SK-N-SH (cell line): ENCODE measurements at regions not wholly inside any gene's neighbourhood (a gene's known extent, or its start where the extent isn't known, plus 50 kb on each side); places are given as distances from the start of the nearest gene placed in this dataset.

Experiments used
- CTCF ChIA-PET: fragments of 300-600, 350-600 bp; formaldehyde crosslinking; extraction: SDS; loops from one replicate; lab custom pipeline; 2021; lab: Yijun Ruan, JAX
- POLR2A ChIA-PET: fragments of 350-600 bp; sonication (Branson Sonifier 250); formaldehyde crosslinking; extraction: SDS; loops from one replicate; lab custom pipeline; 2020; ENCODE audit warnings: antibody characterized with exemption, inconsistent platforms; lab: Yijun Ruan, JAX
- DNase-seq: peaks from one replicate; pipeline ENCODE4 v3.0.0; 2012
- H2AFZ ChIP-seq: fragments of 200-600 bp; sonication (generic); 2 replicates; pipeline ENCODE4 v1.8.1; 2016; ENCODE audit warnings: antibody characterized with exemption, mild to moderate bottlenecking, low read depth
- H3F3A ChIP-seq: fragments of 200-600 bp; sonication (generic); replicated peaks from 2 replicates; pipeline ENCODE3; 2016; ENCODE audit warnings: antibody characterized with exemption, mild to moderate bottlenecking; ENCODE audit not compliant: insufficient read depth
- H3K27ac ChIP-seq, 2 experiments: fragments of 200-500 bp in 1 of 2; fragments of 200-600 bp in 1 of 2; sonication (Bioruptor generic) in 1 of 2; sonication (generic), shearing (Covaris generic) in 1 of 2; 2 replicates each; pipeline versions ENCODE4 v1.5.1 to v1.6.1; 2014 to 2016; ENCODE audit warnings: low read depth in 2 of 2, inconsistent platforms in 1 of 2, low read length in 1 of 2, mild to moderate bottlenecking in 1 of 2, mixed read lengths in 1 of 2
- H3K27me3 ChIP-seq: fragments of 200-600 bp; sonication (generic), shearing (Covaris generic); 2 replicates; pipeline ENCODE4 v1.6.1; 2016; ENCODE audit warnings: mixed run types; ENCODE audit not compliant: insufficient read depth
- H3K36me3 ChIP-seq, 2 experiments: fragments of 200-500 bp in 1 of 2; fragments of 200-600 bp in 1 of 2; sonication (Bioruptor generic) in 1 of 2; sonication (generic) in 1 of 2; replicated peaks in 1 of 2; 2 replicates each; pipeline versions ENCODE3 to v1.5.1; 2014 to 2016; ENCODE audit warnings: low read length in 1 of 2, mild to moderate bottlenecking in 1 of 2; ENCODE audit not compliant: insufficient read depth in 2 of 2, control insufficient read depth in 1 of 2
- H3K4me1 ChIP-seq, 2 experiments: fragments of 200-500 bp in 1 of 2; fragments of 200-600 bp in 1 of 2; sonication (Bioruptor generic) in 1 of 2; sonication (generic), shearing (Covaris generic) in 1 of 2; 2 replicates each; pipeline versions ENCODE4 v1.5.1 to v1.6.1; 2014 to 2016; ENCODE audit warnings: low read depth in 1 of 2, low read length in 1 of 2, mixed run types in 1 of 2; ENCODE audit not compliant: insufficient read depth in 2 of 2, control insufficient read depth in 1 of 2
- H3K4me2 ChIP-seq: fragments of 200-600 bp; sonication (generic), shearing (Covaris generic); 2 replicates; pipeline ENCODE4 v1.6.1; 2017; ENCODE audit warnings: mixed run types
- H3K4me3 ChIP-seq, 2 experiments: fragments of 200-500 bp in 1 of 2; fragments of 200-600 bp in 1 of 2; sonication (Bioruptor generic) in 1 of 2; sonication (generic), shearing (Covaris generic) in 1 of 2; 2 replicates each; pipeline versions ENCODE4 v1.5.1 to v1.8.1; 2014 to 2016; ENCODE audit warnings: low read depth in 2 of 2, inconsistent platforms in 1 of 2, low read length in 1 of 2, mild to moderate bottlenecking in 1 of 2, mixed read lengths in 1 of 2, moderate library complexity in 1 of 2
- H3K79me2 ChIP-seq: fragments of 200-600 bp; sonication (generic); 2 replicates; pipeline ENCODE4 v1.8.1; 2017; ENCODE audit warnings: mild to moderate bottlenecking; ENCODE audit not compliant: insufficient read depth
- H3K9ac ChIP-seq: fragments of 200-600 bp; sonication (generic); 2 replicates; pipeline ENCODE4 v1.6.1; 2017; ENCODE audit warnings: mixed run types
- H3K9me2 ChIP-seq: fragments of 200-600 bp; sonication (generic); 2 replicates; pipeline ENCODE4 v1.6.1; 2017; ENCODE audit warnings: mixed run types
- H3K9me3 ChIP-seq: fragments of 200-600 bp; sonication (generic); 2 replicates; pipeline ENCODE4 v1.6.1; 2017; ENCODE audit warnings: mixed run types, mild to moderate bottlenecking, moderate library complexity
- H4K20me1 ChIP-seq: fragments of 200-600 bp; sonication (generic); 2 replicates; pipeline ENCODE4 v1.6.1; 2017; ENCODE audit warnings: mild to moderate bottlenecking, mixed run types; ENCODE audit not compliant: insufficient read depth
- CHD2 ChIP-seq: fragments of 150-350 bp; IDR thresholded peaks from 2 replicates; pipeline ENCODE4 v1.6.1; 2018; ENCODE audit warnings: low read length; ENCODE audit not compliant: partially characterized antibody
- EP300 ChIP-seq, 2 experiments: IDR thresholded peaks; 2 replicates each; pipeline versions ENCODE4 v1.4.0 to v1.6.1; 2012; ENCODE audit warnings: borderline replicate concordance in 1 of 2, low read depth in 1 of 2, low read length in 1 of 2
- FOSL2 ChIP-seq: IDR thresholded peaks from 2 replicates; pipeline ENCODE4 v1.4.0; 2012; ENCODE audit warnings: low read depth, mild to moderate bottlenecking, moderate library complexity, borderline replicate concordance
- FOXM1 ChIP-seq: IDR thresholded peaks from 2 replicates; pipeline ENCODE4 v1.4.0; 2012; ENCODE audit warnings: low read depth, mild to moderate bottlenecking
- JUND ChIP-seq: IDR thresholded peaks from 2 replicates; pipeline ENCODE4 v1.4.0; 2012
- MXI1 ChIP-seq: IDR thresholded peaks from 2 replicates; pipeline ENCODE4 v1.6.1; 2012; ENCODE audit warnings: mild to moderate bottlenecking, low read depth, low read length, improper control_type of control experiment
- NFIC ChIP-seq: IDR thresholded peaks from 2 replicates; pipeline ENCODE4 v1.4.0; 2012; ENCODE audit warnings: borderline replicate concordance
- NRF1 ChIP-seq: IDR thresholded peaks from 2 replicates; pipeline ENCODE4 v1.6.1; 2012; ENCODE audit warnings: low read depth, mild to moderate bottlenecking, low read length
- POLR2AphosphoS5 ChIP-seq: IDR thresholded peaks from 2 replicates; pipeline ENCODE4 v1.6.1; 2012; ENCODE audit warnings: low read depth, low read length
- RAD21 ChIP-seq: IDR thresholded peaks from 2 replicates; pipeline ENCODE4 v1.6.1; 2012; ENCODE audit warnings: mild to moderate bottlenecking, low read length
- TCF12 ChIP-seq: IDR thresholded peaks from 2 replicates; pipeline ENCODE4 v1.4.0; 2012
- TEAD4 ChIP-seq: IDR thresholded peaks from 2 replicates; pipeline ENCODE4 v1.4.0; 2012; ENCODE audit warnings: mild to moderate bottlenecking, borderline replicate concordance; ENCODE audit not compliant: insufficient read depth
- YY1 ChIP-seq: IDR thresholded peaks from 2 replicates; pipeline ENCODE4 v1.4.0; 2012; ENCODE audit warnings: low read depth, mild to moderate bottlenecking
- WGBS: methylation state at CpG from one replicate; pipeline ENCODE4 v1.1.6; 2017; ENCODE audit warnings: low lambda C conversion rate; 5-methylcytosine and 5-hydroxymethylcytosine counted together
- TF ChIP-seq, protein P1 (sequence below): fragments of 150-350 bp; IDR thresholded peaks from 2 replicates; pipeline ENCODE4 v1.6.1; 2017; ENCODE audit warnings: antibody characterized with exemption, low read length, low read depth, borderline replicate concordance
- TF ChIP-seq, protein P2 (sequence below): IDR thresholded peaks from 2 replicates; pipeline ENCODE4 v1.6.1; 2012; ENCODE audit warnings: mild to moderate bottlenecking, low read depth, low read length, moderate library complexity
- TF ChIP-seq, protein P3 (sequence below): IDR thresholded peaks from 2 replicates; pipeline ENCODE4 v1.4.0; 2012; ENCODE audit warnings: low read depth, borderline replicate concordance
- TF ChIP-seq, protein P4 (sequence below): IDR thresholded peaks from 2 replicates; pipeline ENCODE4 v1.4.0; 2012; ENCODE audit warnings: low read depth

DNA sequence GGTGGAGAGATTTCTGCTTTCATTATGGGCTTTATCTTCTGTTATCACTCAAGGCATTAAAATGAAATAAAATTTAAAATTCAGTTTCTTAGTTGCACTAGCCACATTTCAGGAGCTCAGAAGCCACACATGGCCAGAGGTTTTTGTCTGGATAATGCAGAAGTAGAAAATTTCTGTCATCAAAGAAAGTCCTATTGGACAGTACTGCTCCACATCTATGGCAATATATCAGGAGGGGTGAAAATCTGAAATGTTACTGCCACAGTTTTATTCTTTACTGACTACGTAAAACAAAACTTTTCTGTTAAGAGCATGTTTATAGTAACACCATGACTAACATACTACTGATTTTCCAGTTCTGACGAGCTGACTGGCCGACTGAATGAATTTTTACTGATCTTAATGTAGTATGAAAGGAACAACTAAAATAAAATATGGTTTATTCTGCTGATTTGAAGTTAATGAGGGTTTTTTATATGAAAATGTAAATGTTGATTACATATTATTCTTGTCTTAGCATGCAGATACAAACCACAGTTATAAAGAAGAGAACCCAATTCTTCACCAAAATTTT lies 264.0 kb upstream of the HAND2 start:
- no peak for DNase-seq
- 80% methylated on average over 3 of the region's 3 CpGs for WGBS
- Histone ChIP-seq H3K79me2 (no peaks in the 10 kb centered on the region), H3K27me3 (no peaks in the 10 kb centered on the region), H3K27ac (peak overlapping the region in 1 of 2 experiments; percentile 64; a peak in 3 of 4 replicates), H3K4me1 (peaks cover 0 to 21% of the 10 kb centered on the region in 2 experiments; a peak in 2 of 4 replicates), H3F3A (no peaks in the 10 kb centered on the region), H3K9ac (peak overlapping the region; percentile 24; the same call in 1 of the 2 replicates), H4K20me1 (no peaks in the 10 kb centered on the region), H2AFZ (peak overlapping the region; percentile 80), H3K36me3 (no peaks in the 10 kb centered on the region), H3K4me3 (no peak overlapping the region), H3K9me2 (no peaks in the 10 kb centered on the region), H3K9me3 (no peaks in the 10 kb centered on the region), H3K4me2 (peak overlapping the region; percentile 46)
- TF ChIP-seq FOXM1 = no peak
- no peak for TF ChIP-seq YY1
- TF ChIP-seq, protein P1, sequence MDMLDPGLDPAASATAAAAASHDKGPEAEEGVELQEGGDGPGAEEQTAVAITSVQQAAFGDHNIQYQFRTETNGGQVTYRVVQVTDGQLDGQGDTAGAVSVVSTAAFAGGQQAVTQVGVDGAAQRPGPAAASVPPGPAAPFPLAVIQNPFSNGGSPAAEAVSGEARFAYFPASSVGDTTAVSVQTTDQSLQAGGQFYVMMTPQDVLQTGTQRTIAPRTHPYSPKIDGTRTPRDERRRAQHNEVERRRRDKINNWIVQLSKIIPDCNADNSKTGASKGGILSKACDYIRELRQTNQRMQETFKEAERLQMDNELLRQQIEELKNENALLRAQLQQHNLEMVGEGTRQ = no peak
- POLR2A ChIA-PET = no interaction called here
- CTCF ChIA-PET = no interaction called here

DNA sequence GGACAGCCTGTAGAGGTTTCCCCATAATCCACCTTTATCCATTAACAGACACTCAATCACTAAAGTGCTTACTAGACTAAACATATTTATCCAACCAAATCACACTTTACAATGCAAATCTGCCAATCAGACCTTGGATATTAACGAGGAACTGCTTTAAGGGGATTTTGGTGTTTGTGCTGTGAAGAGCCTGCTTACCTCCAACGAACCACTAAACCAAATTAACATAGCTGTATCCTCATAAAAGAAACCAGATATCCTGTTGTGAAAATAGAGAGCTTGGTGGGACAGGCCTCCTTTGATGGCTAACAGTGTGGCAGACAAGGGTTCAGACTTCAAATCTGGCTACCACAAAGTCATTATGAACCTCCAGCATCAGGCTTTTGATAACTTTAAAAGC lies 252.6 kb upstream of the HAND2 start:
- Histone ChIP-seq H3F3A (no peaks in the 10 kb centered on the region), H3K27me3 (no peaks in the 10 kb centered on the region), H3K4me2 (no peak overlapping the region), H3K79me2 (no peaks in the 10 kb centered on the region), H3K27ac (no peak overlapping the region; a peak in 1 of 4 replicates), H3K9me3 (no peaks in the 10 kb centered on the region), H4K20me1 (no peaks in the 10 kb centered on the region), H3K4me3 (no peak overlapping the region), H2AFZ (no peak overlapping the region), H3K9ac (no peak overlapping the region), H3K36me3 (no peaks in the 10 kb centered on the region), H3K9me2 (no peaks in the 10 kb centered on the region), H3K4me1 (no peaks in the 10 kb centered on the region; a peak in 1 of 4 replicates)
- WGBS = 29% methylated on average over 2 of the region's 2 CpGs
- no peak for DNase-seq
- ChIA-PET POLR2A (no interaction called here), CTCF (no interaction called here)
- TF ChIP-seq NFIC = no peak
- TF ChIP-seq, protein P2, sequence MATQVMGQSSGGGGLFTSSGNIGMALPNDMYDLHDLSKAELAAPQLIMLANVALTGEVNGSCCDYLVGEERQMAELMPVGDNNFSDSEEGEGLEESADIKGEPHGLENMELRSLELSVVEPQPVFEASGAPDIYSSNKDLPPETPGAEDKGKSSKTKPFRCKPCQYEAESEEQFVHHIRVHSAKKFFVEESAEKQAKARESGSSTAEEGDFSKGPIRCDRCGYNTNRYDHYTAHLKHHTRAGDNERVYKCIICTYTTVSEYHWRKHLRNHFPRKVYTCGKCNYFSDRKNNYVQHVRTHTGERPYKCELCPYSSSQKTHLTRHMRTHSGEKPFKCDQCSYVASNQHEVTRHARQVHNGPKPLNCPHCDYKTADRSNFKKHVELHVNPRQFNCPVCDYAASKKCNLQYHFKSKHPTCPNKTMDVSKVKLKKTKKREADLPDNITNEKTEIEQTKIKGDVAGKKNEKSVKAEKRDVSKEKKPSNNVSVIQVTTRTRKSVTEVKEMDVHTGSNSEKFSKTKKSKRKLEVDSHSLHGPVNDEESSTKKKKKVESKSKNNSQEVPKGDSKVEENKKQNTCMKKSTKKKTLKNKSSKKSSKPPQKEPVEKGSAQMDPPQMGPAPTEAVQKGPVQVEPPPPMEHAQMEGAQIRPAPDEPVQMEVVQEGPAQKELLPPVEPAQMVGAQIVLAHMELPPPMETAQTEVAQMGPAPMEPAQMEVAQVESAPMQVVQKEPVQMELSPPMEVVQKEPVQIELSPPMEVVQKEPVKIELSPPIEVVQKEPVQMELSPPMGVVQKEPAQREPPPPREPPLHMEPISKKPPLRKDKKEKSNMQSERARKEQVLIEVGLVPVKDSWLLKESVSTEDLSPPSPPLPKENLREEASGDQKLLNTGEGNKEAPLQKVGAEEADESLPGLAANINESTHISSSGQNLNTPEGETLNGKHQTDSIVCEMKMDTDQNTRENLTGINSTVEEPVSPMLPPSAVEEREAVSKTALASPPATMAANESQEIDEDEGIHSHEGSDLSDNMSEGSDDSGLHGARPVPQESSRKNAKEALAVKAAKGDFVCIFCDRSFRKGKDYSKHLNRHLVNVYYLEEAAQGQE = no peak
- TF ChIP-seq NRF1 = no peak
- TF ChIP-seq TCF12 = no peak
- TF ChIP-seq YY1 = no peak
- no peak for TF ChIP-seq RAD21
- no peak for TF ChIP-seq CHD2
- TF ChIP-seq, protein P3, sequence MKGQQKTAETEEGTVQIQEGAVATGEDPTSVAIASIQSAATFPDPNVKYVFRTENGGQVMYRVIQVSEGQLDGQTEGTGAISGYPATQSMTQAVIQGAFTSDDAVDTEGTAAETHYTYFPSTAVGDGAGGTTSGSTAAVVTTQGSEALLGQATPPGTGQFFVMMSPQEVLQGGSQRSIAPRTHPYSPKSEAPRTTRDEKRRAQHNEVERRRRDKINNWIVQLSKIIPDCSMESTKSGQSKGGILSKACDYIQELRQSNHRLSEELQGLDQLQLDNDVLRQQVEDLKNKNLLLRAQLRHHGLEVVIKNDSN = no peak
- TF ChIP-seq EP300 (IDR thresholded peaks at IDR 0.05; ENCODE audit: borderline replicate concordance in 1 of 2, low read depth in 1 of 2, low read length in 1 of 2) = no peak
- no peak for TF ChIP-seq POLR2AphosphoS5
- TF ChIP-seq JUND = no peak
- TF ChIP-seq MXI1 = no peak
- TF ChIP-seq, protein P4, sequence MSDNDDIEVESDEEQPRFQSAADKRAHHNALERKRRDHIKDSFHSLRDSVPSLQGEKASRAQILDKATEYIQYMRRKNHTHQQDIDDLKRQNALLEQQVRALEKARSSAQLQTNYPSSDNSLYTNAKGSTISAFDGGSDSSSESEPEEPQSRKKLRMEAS = no peak
- no peak for TF ChIP-seq FOXM1
- TF ChIP-seq TEAD4 = no peak
- TF ChIP-seq FOSL2 = no peak
